ENCODE measurements at regions not wholly inside any gene's neighbourhood (a gene's known extent, or its start where the extent isn't known, plus 50 kb on each side); places are given as distances from the start of the nearest gene placed in this dataset.

DNA sequence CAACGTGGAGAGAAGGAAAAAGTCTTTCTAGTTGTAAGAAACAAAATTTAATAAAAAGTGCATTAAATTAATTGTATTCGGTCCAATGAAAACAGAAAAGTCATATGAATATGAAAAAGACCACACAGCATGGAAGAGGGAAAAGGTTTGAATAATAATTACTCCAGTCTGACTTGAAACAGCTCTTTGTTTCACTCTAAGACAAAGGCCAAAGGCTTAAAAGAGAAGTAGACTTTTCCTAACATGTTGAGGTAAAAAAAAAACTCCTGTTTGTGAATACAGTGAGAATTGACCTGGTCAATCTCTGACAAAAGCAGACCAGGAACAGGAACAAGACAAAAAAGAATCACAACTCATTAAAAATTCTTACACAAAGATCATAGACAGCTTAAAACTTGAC, 429.8 kb downstream of the TOX3 start:
- TF ChIP-seq POLR2A (IDR thresholded peaks at IDR 0.05; ENCODE audit: insufficient read depth in 1 of 2, low read depth in 2 of 2, low read length in 2 of 2) (no peak), EZH2 (conservative IDR thresholded peaks at IDR 0.05; ENCODE audit: low read depth, low read length) (no peak), ZNF335 (CRISPR knock-in tag; IDR thresholded peaks at IDR 0.05) (no peak)
- TF ChIP-seq, protein P1, sequence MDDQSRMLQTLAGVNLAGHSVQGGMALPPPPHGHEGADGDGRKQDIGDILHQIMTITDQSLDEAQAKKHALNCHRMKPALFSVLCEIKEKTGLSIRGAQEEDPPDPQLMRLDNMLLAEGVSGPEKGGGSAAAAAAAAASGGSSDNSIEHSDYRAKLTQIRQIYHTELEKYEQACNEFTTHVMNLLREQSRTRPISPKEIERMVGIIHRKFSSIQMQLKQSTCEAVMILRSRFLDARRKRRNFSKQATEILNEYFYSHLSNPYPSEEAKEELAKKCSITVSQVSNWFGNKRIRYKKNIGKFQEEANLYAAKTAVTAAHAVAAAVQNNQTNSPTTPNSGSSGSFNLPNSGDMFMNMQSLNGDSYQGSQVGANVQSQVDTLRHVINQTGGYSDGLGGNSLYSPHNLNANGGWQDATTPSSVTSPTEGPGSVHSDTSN (CRISPR knock-in tag; IDR thresholded peaks at IDR 0.05; ENCODE audit: borderline replicate concordance): no peak
- TF ChIP-seq, protein P2, sequence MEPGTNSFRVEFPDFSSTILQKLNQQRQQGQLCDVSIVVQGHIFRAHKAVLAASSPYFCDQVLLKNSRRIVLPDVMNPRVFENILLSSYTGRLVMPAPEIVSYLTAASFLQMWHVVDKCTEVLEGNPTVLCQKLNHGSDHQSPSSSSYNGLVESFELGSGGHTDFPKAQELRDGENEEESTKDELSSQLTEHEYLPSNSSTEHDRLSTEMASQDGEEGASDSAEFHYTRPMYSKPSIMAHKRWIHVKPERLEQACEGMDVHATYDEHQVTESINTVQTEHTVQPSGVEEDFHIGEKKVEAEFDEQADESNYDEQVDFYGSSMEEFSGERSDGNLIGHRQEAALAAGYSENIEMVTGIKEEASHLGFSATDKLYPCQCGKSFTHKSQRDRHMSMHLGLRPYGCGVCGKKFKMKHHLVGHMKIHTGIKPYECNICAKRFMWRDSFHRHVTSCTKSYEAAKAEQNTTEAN (CRISPR knock-in tag; conservative IDR thresholded peaks at IDR 0.05): no peak
- TF ChIP-seq, protein P3, sequence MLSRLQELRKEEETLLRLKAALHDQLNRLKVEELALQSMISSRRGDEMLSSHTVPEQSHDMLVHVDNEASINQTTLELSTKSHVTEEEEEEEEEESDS (CRISPR knock-in tag; IDR thresholded peaks at IDR 0.05; ENCODE audit: borderline replicate concordance): no peak
